ENCODE measurements at regions not wholly inside any gene's neighbourhood (a gene's known extent, or its start where the extent isn't known, plus 50 kb on each side); places are given as distances from the start of the nearest gene placed in this dataset.

DNA sequence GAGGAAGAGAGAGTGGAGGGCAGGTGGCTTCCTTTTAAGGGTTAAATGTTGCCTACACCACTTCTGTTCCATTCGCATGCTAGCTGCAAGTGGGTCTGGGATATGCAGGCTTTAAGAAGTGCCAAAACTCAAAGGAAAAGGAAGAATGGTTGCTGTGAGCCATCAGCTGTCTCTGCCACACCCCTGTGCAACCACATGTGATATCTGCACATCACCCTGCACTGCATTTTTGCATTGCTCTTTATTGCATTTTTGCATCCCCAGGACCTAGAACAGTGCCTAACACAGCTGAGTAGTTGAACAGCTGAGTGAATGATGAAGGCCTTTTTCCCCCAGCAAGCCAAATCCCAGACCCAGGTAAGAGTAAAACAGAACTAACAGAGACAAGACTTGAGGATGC, 136.1 kb downstream of the ZIC5 start:
- Histone ChIP-seq H3K4me3 (ENCODE audit: low read depth, low read length) (no peak overlapping the region), H3K27me3 (replicated peaks; ENCODE audit: control insufficient read depth, insufficient read depth, low read length) (no peaks in the 10 kb centered on the region), H3K9me3 (no peaks in the 10 kb centered on the region), H3K36me3 (ENCODE audit: control insufficient read depth, insufficient read depth, low read length) (no peaks in the 10 kb centered on the region), H3K4me1 (no peaks in the 10 kb centered on the region)
- BruUV-seq (replicated peaks): no TSS peak
- Mint-ChIP-seq H3K27ac (ENCODE audit: unreplicated experiment) (no peak overlapping the region), H3K4me3 (ENCODE audit: unreplicated experiment) (no peak overlapping the region), H3K36me3 (ENCODE audit: insufficient read depth, unreplicated experiment) (no peaks in the 10 kb centered on the region), H3K27me3 (ENCODE audit: insufficient read depth, unreplicated experiment) (peaks cover 5% of the 10 kb centered on the region), H3K4me1 (ENCODE audit: low read depth, unreplicated experiment) (no peaks in the 10 kb centered on the region), H3K9me3 (ENCODE audit: unreplicated experiment) (no peaks in the 10 kb centered on the region)
- intact Hi-C loops (cut with micrococcal nuclease; ENCODE audit: unreplicated experiment): no loop called here
- ChIA-PET CTCF (no interaction called here), POLR2A (no interaction called here)
- TF ChIP-seq CTCF (IDR thresholded peaks at IDR 0.05; ENCODE audit: insufficient read depth in 1 of 2, low read depth in 1 of 2, low read length in 1 of 2, severe bottlenecking in 1 of 2, unreplicated experiment in 1 of 2): no peak
- no peak for DNase-seq

- no peak for DNase-seq
- H3K4me1 ChIP-seq: no peaks in the 10 kb centered on the region
- Mint-ChIP-seq H3K27ac (ENCODE audit: unreplicated experiment) (no peak overlapping the region), H3K36me3 (ENCODE audit: insufficient read depth, unreplicated experiment) (no peaks in the 10 kb centered on the region), H3K27me3 (ENCODE audit: insufficient read depth, unreplicated experiment) (no peaks in the 10 kb centered on the region), H3K4me3 (ENCODE audit: unreplicated experiment) (no peak overlapping the region), H3K4me1 (ENCODE audit: low read depth, unreplicated experiment) (no peaks in the 10 kb centered on the region), H3K9me3 (ENCODE audit: unreplicated experiment) (no peaks in the 10 kb centered on the region)
- no peaks in the 10 kb centered on the region for H3K27me3 ChIP-seq (replicated peaks; ENCODE audit: control insufficient read depth, insufficient read depth, low read length)
- no peaks in the 10 kb centered on the region for H3K36me3 ChIP-seq (ENCODE audit: control insufficient read depth, insufficient read depth, low read length)
- no TSS peak for BruUV-seq (replicated peaks)
- no peaks in the 10 kb centered on the region for H3K9me3 ChIP-seq
- ChIA-PET POLR2A (no interaction called here), CTCF (no interaction called here)
- TF ChIP-seq CTCF (IDR thresholded peaks at IDR 0.05; ENCODE audit: insufficient read depth in 1 of 2, low read depth in 1 of 2, low read length in 1 of 2, severe bottlenecking in 1 of 2, unreplicated experiment in 1 of 2): no peak
- intact Hi-C loops (cut with micrococcal nuclease; ENCODE audit: unreplicated experiment): no loop called here
- no peak overlapping the region for H3K4me3 ChIP-seq (ENCODE audit: low read depth, low read length)
These were observed 137.3 kb downstream of the ZIC5 start for GRCh38 chr13:99834246-99834645.

- Mint-ChIP-seq H3K27me3 (ENCODE audit: insufficient read depth, unreplicated experiment) (peaks cover 3% of the 10 kb centered on the region), H3K4me1 (ENCODE audit: low read depth, unreplicated experiment) (no peaks in the 10 kb centered on the region), H3K4me3 (ENCODE audit: unreplicated experiment) (no peak overlapping the region), H3K9me3 (ENCODE audit: unreplicated experiment) (no peaks in the 10 kb centered on the region), H3K27ac (ENCODE audit: unreplicated experiment) (no peak overlapping the region), H3K36me3 (ENCODE audit: insufficient read depth, unreplicated experiment) (no peaks in the 10 kb centered on the region)
- intact Hi-C loops (cut with micrococcal nuclease; ENCODE audit: unreplicated experiment): no loop called here
- no peak for DNase-seq
- ChIA-PET POLR2A (no interaction called here), CTCF (interaction anchor here (0.6 kb wide), 1 partner anchor 741 kb away, joined by 11 read pairs; no protein-coding TSS in a partner anchor)
- TF ChIP-seq CTCF (IDR thresholded peaks at IDR 0.05; ENCODE audit: insufficient read depth in 1 of 2, low read depth in 1 of 2, low read length in 1 of 2, severe bottlenecking in 1 of 2, unreplicated experiment in 1 of 2): no peak
- Histone ChIP-seq H3K4me1 (no peaks in the 10 kb centered on the region), H3K27me3 (replicated peaks; ENCODE audit: control insufficient read depth, insufficient read depth, low read length) (no peaks in the 10 kb centered on the region), H3K9me3 (no peaks in the 10 kb centered on the region), H3K36me3 (ENCODE audit: control insufficient read depth, insufficient read depth, low read length) (no peaks in the 10 kb centered on the region), H3K4me3 (ENCODE audit: low read depth, low read length) (no peak overlapping the region)
- no TSS peak for BruUV-seq (replicated peaks)
These were observed 139.2 kb downstream of the ZIC5 start for GRCh38 chr13:99832347-99832746.
